ENCODE measurements at regions not wholly inside any gene's neighbourhood (a gene's known extent, or its start where the extent isn't known, plus 50 kb on each side); places are given as distances from the start of the nearest gene placed in this dataset.
"Not testable (repeated sequence)": the region's sequence is repeated elsewhere in the genome, so short reads cannot be mapped to it uniquely, and the experiment has no call there.

GRCh38 chr1:81506699-81507098, 294.0 kb upstream of the ADGRL2 start:
- Histone ChIP-seq H3K4me1 (peaks cover 10% of the 10 kb centered on the region), H3K36me3 (no peaks in the 10 kb centered on the region), H3K27me3 (ENCODE audit: low read depth) (no peaks in the 10 kb centered on the region), H3K4me3 (no peak overlapping the region), H3K27ac (replicated peaks) (no peak overlapping the region), H3K9me3 (replicated peaks) (no peaks in the 10 kb centered on the region)
- intact Hi-C loops (cut with micrococcal nuclease), result no loop called here
- TF ChIP-seq CTCF (IDR thresholded peaks at IDR 0.05; ENCODE audit: borderline replicate concordance), result no peak
- DNase-seq, result no peak

- Histone ChIP-seq H3K4me1 (peaks cover 10% of the 10 kb centered on the region), H3K4me3 (no peak overlapping the region), H3K27ac (replicated peaks) (no peak overlapping the region), H3K9me3 (replicated peaks) (no peaks in the 10 kb centered on the region), H3K36me3 (no peaks in the 10 kb centered on the region), H3K27me3 (ENCODE audit: low read depth) (no peaks in the 10 kb centered on the region)
- no peak for DNase-seq
- intact Hi-C loops (cut with micrococcal nuclease), result no loop called here
- TF ChIP-seq CTCF (IDR thresholded peaks at IDR 0.05; ENCODE audit: borderline replicate concordance), result no peak
These were observed 294.9 kb upstream of the ADGRL2 start for GRCh38 chr1:81505831-81506230.

DNA sequence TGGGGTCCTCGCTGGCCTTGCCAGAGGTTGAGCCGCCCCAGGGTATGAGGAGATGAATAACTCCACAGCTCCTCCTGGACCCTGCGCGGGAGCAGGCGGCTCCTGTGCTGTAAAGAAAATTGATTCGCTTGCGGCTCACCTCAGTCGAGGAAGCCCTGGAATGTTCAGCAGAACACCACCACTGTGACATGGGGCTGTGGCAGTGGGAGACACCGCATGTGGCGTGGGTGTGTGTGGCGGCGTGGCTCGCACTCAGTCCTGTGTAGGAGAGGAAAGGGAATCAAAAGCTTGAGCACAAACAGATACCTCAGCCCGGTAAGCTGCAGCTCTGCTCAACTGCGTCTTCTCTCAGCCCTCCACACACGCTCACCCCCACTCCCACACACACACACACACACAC, 295.9 kb upstream of the ADGRL2 start:
- intact Hi-C loops (cut with micrococcal nuclease); H3K27me3 ChIP-seq (ENCODE audit: low read depth); DNase-seq: not testable (repeated sequence)

DNA sequence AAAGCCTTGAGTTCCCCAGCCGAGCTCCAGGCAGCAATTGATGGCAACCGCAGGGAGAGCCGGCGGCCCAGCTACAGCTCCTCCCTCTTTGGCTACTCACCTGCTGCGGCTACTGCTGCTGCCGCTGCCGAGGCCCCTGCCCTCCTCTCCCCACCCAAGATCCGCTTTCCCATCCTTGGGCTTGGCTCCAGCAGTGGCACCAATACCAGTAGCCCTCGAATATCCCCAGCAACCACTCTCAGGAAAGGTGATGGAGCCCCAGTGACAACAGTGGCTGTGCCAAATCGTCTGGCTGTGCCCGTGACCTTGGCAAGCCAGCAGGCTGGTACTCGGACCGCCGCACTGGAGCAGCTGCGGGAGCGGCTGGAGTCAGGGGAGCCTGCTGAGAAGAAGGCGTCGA, 298.0 kb upstream of the ADGRL2 start:
- intact Hi-C loops (cut with micrococcal nuclease); DNase-seq; H3K27ac ChIP-seq (replicated peaks); H3K4me3 ChIP-seq; H3K9me3 ChIP-seq (replicated peaks); H3K36me3 ChIP-seq; H3K27me3 ChIP-seq (ENCODE audit: low read depth): not testable (repeated sequence)
- peaks cover 19% of the 10 kb centered on the region for H3K4me1 ChIP-seq

More for the DNA sequence above, 295.9 kb upstream of the ADGRL2 start:
- H3K4me3 ChIP-seq; H3K36me3 ChIP-seq; H3K9me3 ChIP-seq (replicated peaks); H3K27ac ChIP-seq (replicated peaks): not testable (repeated sequence)
- H3K4me1 ChIP-seq, result peaks cover 10% of the 10 kb centered on the region

GRCh38 chr1:81501485-81501884, 299.2 kb upstream of the ADGRL2 start:
- H3K27me3 ChIP-seq (ENCODE audit: low read depth); intact Hi-C loops (cut with micrococcal nuclease); H3K27ac ChIP-seq (replicated peaks); H3K9me3 ChIP-seq (replicated peaks); H3K36me3 ChIP-seq; DNase-seq; H3K4me3 ChIP-seq: not testable (repeated sequence)
- H3K4me1 ChIP-seq, result peaks cover 19% of the 10 kb centered on the region

DNA sequence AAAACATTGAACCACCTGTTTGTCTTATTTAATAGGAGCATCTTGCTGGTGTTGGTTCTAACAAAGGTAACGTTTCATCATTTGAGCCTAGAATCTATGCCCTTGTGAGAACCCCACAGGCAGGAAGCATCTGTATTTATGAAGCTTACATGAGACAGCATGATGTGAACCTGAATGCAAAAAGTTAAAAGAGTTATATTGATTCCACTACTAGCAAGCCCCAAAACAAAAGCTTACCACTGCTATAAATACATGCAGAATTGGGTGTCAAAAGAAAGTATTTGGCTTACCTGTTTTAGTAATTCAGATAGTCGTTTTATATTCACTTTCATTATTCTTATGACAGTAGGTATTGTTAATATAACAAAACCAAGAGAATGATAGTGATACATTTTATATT, 301.2 kb upstream of the ADGRL2 start:
- H3K4me3 ChIP-seq, result no peak overlapping the region
- no peaks in the 10 kb centered on the region for H3K27me3 ChIP-seq (ENCODE audit: low read depth)
- H3K9me3 ChIP-seq (replicated peaks), result no peaks in the 10 kb centered on the region
- no peaks in the 10 kb centered on the region for H3K36me3 ChIP-seq
- peak overlapping the region; percentile 41 for H3K27ac ChIP-seq (replicated peaks)
- no peak for TF ChIP-seq CTCF (IDR thresholded peaks at IDR 0.05; ENCODE audit: borderline replicate concordance)
- intact Hi-C loops (cut with micrococcal nuclease), result no loop called here
- DNase-seq, result no peak
- H3K4me1 ChIP-seq, result peaks cover 21% of the 10 kb centered on the region

- DNase-seq, result no peak
- peak; percentile 38 for TF ChIP-seq CTCF (IDR thresholded peaks at IDR 0.05; ENCODE audit: borderline replicate concordance)
- no peaks in the 10 kb centered on the region for H3K9me3 ChIP-seq (replicated peaks)
- no peaks in the 10 kb centered on the region for H3K36me3 ChIP-seq
- H3K27me3 ChIP-seq (ENCODE audit: low read depth), result no peaks in the 10 kb centered on the region
- intact Hi-C loops (cut with micrococcal nuclease), result no loop called here
- peaks cover 28% of the 10 kb centered on the region for H3K4me1 ChIP-seq
- peak overlapping the region; percentile 41 for H3K27ac ChIP-seq (replicated peaks)
- H3K4me3 ChIP-seq, result no peak overlapping the region
These were observed 302.0 kb upstream of the ADGRL2 start for GRCh38 chr1:81498471-81499462.
